Esophagus muscularis mucosa (tissue), 4 donors: ENCODE measurements at regions not wholly inside any gene's neighbourhood (a gene's known extent, or its start where the extent isn't known, plus 50 kb on each side); places are given as distances from the start of the nearest gene placed in this dataset.

Experiments
- DNase-seq: peaks from one replicate; pipeline ENCODE4 v3.0.0-alpha.2; 2017; ENCODE audit errors: extremely low spot score
- H3K27ac ChIP-seq, 4 donors: fragments of 200-600 bp; sonication (generic); replicated peaks in 1 of 4; 1 replicate in 3 of 4; 2 replicates in 1 of 4; pipeline ENCODE4 v1.5.1; 2016 to 2019; ENCODE audit warnings: mild to moderate bottlenecking in 1 of 4
- H3K27me3 ChIP-seq, 4 donors: fragments of 200-600 bp; sonication (generic); one replicate each; pipeline versions ENCODE4 v1.5.1 to v1.6.0; 2016 to 2019
- H3K36me3 ChIP-seq, 4 donors: fragments of 200-600 bp; sonication (generic); one replicate each; pipeline ENCODE4 v1.5.1; 2016 to 2019
- H3K4me1 ChIP-seq, 4 donors: fragments of 200-600 bp; sonication (generic); one replicate each; pipeline ENCODE4 v1.5.1; 2016 to 2019
- H3K4me3 ChIP-seq, 4 donors: fragments of 200-600 bp; sonication (generic); 1 replicate in 2 of 4; 2 replicates in 2 of 4; pipeline ENCODE4 v1.5.1; 2016 to 2019; ENCODE audit warnings: mild to moderate bottlenecking in 4 of 4, moderate library complexity in 1 of 4
- H3K9me3 ChIP-seq, 4 donors: fragments of 200-600 bp; sonication (generic); 1 replicate in 3 of 4; 2 replicates in 1 of 4; pipeline ENCODE4 v1.5.1; 2016 to 2019
- CTCF ChIP-seq, 3 experiments: fragments of 200-600 bp in 2 of 3; fragments of 450-650 bp in 1 of 3; sonication (generic) in 2 of 3; IDR thresholded peaks; one replicate each; pipeline ENCODE4 v1.5.1; 2017 to 2019; ENCODE audit warnings: antibody characterized with exemption in 3 of 3, mild to moderate bottlenecking in 2 of 3, moderate library complexity in 1 of 3
- EP300 ChIP-seq: sonication (generic); formaldehyde crosslinking; IDR thresholded peaks from one replicate; pipeline ENCODE4 v1.6.1; 2017; ENCODE audit warnings: antibody characterized with exemption
- POLR2A ChIP-seq: fragments of 450-650 bp; IDR thresholded peaks from one replicate; pipeline ENCODE4 v1.6.1; 2017; ENCODE audit warnings: antibody characterized with exemption, moderate library complexity, mild to moderate bottlenecking, low read depth
- POLR2AphosphoS5 ChIP-seq, 2 donors: sonication (generic); formaldehyde crosslinking; IDR thresholded peaks; one replicate each; pipeline ENCODE4 v1.6.1; 2017; ENCODE audit warnings: antibody characterized with exemption in 2 of 2
- WGBS: methylation state at CpG from one replicate; pipeline ENCODE4 v1.1.5; 2018; 5-methylcytosine and 5-hydroxymethylcytosine counted together
- intact Hi-C: fragments of 100-400 bp; cut with DNase I; formaldehyde crosslinking; loops from one replicate; pipeline ENCODE4 v1.15.1; 2023
- small RNA-seq, 3 donors: library from RNA; depleted of rRNA; stranded (forward); fragments of <200 nt; gene quantifications; one replicate each; pipeline ENCODE3, GENCODE V24; 2016

- no peaks in the 10 kb centered on the region for H3K36me3 ChIP-seq
- H3K4me3 ChIP-seq = no peak overlapping the region
- no peak for TF ChIP-seq POLR2AphosphoS5 (IDR thresholded peaks at IDR 0.05)
- TF ChIP-seq CTCF (IDR thresholded peaks at IDR 0.05) = no peak
- TF ChIP-seq EP300 = no peak
- TF ChIP-seq POLR2A = no peak
- intact Hi-C loops = no loop called here
- H3K27ac ChIP-seq = no peak overlapping the region
- no peaks in the 10 kb centered on the region for H3K27me3 ChIP-seq
- H3K4me1 ChIP-seq = no peaks in the 10 kb centered on the region
- WGBS = 95% methylated on average over 7 of the region's 7 CpGs
- DNase-seq = peak; percentile 89
- no peaks in the 10 kb centered on the region for H3K9me3 ChIP-seq
Observed at GRCh38 chr10:126847666-126848065, 57.6 kb upstream of the DOCK1 start.

- no peaks in the 10 kb centered on the region for H3K4me1 ChIP-seq
- intact Hi-C loops = no loop called here
- no peaks in the 10 kb centered on the region for H3K27me3 ChIP-seq
- DNase-seq = no peak
- TF ChIP-seq POLR2AphosphoS5 (IDR thresholded peaks at IDR 0.05) (no peak), EP300 (no peak)
- WGBS = 93% methylated on average over 3 of the region's 3 CpGs
- no peak overlapping the region for H3K27ac ChIP-seq
- no peaks in the 10 kb centered on the region for H3K36me3 ChIP-seq
- no peak overlapping the region for H3K4me3 ChIP-seq
- H3K9me3 ChIP-seq = no peaks in the 10 kb centered on the region
Observed at GRCh38 chr10:126849646-126850045, 55.6 kb upstream of the DOCK1 start.

- no peaks in the 10 kb centered on the region for H3K36me3 ChIP-seq
- no peak overlapping the region for H3K27ac ChIP-seq
- WGBS = 78% methylated on average over 7 of the region's 7 CpGs
- H3K27me3 ChIP-seq = no peaks in the 10 kb centered on the region
- H3K4me3 ChIP-seq = no peak overlapping the region
- H3K4me1 ChIP-seq = no peaks in the 10 kb centered on the region
- peaks cover 0 to 1% (median 0%) of the 10 kb centered on the region in 4 donors for H3K9me3 ChIP-seq
- intact Hi-C loops = no loop called here
- DNase-seq = peak; percentile 34
- TF ChIP-seq CTCF (IDR thresholded peaks at IDR 0.05) (no peak), EP300 (no peak), POLR2A (no peak), POLR2AphosphoS5 (IDR thresholded peaks at IDR 0.05) (no peak)
Observed at GRCh38 chr10:126851414-126852108, 53.7 kb upstream of the DOCK1 start.

- TF ChIP-seq POLR2AphosphoS5 (IDR thresholded peaks at IDR 0.05) = no peak
- no peak for TF ChIP-seq CTCF (IDR thresholded peaks at IDR 0.05)
- H3K36me3 ChIP-seq = no peaks in the 10 kb centered on the region
Observed at GRCh38 chr10:126854726-126855495, 50.3 kb upstream of the DOCK1 start.

More at GRCh38 chr10:126854726-126855495, 50.3 kb upstream of the DOCK1 start:
- Histone ChIP-seq H3K4me1 (no peaks in the 10 kb centered on the region), H3K4me3 (no peak overlapping the region), H3K27me3 (no peaks in the 10 kb centered on the region), H3K9me3 (peaks cover 0 to 10% (median 3%) of the 10 kb centered on the region in 4 donors), H3K27ac (no peak overlapping the region)
- WGBS = 69% methylated on average over 10 of the region's 10 CpGs
- DNase-seq = no peak
- intact Hi-C loops = no loop called here

Small RNAs in the stretch of these regions (small RNA-seq; reads per million reads assigned to genes)
- 0 to 0.08 (median 0) reads per million in 3 donors for gene RF00271
